Liver (tissue), 8 donors: ENCODE measurements at regions not wholly inside any gene's neighbourhood (a gene's known extent, or its start where the extent isn't known, plus 50 kb on each side); places are given as distances from the start of the nearest gene placed in this dataset.

ENCODE experiments used
- DNase-seq: peaks from one replicate; pipeline ENCODE4 v3.0.0-alpha.2; 2017; ENCODE audit warnings: low spot score
- H3K27ac ChIP-seq, 2 donors: one replicate each; pipeline ENCODE4 v1.7.0; 2013; ENCODE audit warnings: inconsistent platforms in 2 of 2, low read length in 2 of 2, control low read depth in 1 of 2, low read depth in 1 of 2, mild to moderate bottlenecking in 1 of 2
- H3K27me3 ChIP-seq, 4 donors: one replicate each; pipeline versions ENCODE4 v1.6.1 to v1.7.0; 2013; ENCODE audit warnings: low read length in 3 of 4, inconsistent platforms in 1 of 4, mild to moderate bottlenecking in 1 of 4, moderate library complexity in 1 of 4; ENCODE audit not compliant: control insufficient read depth in 4 of 4, insufficient read depth in 4 of 4
- H3K36me3 ChIP-seq, 4 donors: one replicate each; pipeline versions ENCODE4 v1.6.1 to v1.7.0; 2013; ENCODE audit warnings: low read length in 3 of 4, mild to moderate bottlenecking in 3 of 4, low read depth in 1 of 4, moderate library complexity in 1 of 4; ENCODE audit not compliant: control insufficient read depth in 4 of 4, insufficient read depth in 3 of 4
- H3K4me1 ChIP-seq, 4 donors: one replicate each; pipeline versions ENCODE4 v1.6.1 to v1.7.0; 2013; ENCODE audit warnings: low read length in 3 of 4, mild to moderate bottlenecking in 3 of 4, moderate library complexity in 1 of 4; ENCODE audit not compliant: control insufficient read depth in 4 of 4, insufficient read depth in 4 of 4
- H3K4me3 ChIP-seq, 3 donors: one replicate each; pipeline versions ENCODE4 v1.6.1 to v1.7.0; 2013; ENCODE audit warnings: low read length in 3 of 3, control low read depth in 1 of 3, low read depth in 1 of 3, mild to moderate bottlenecking in 1 of 3
- H3K9ac ChIP-seq, 2 donors: one replicate each; pipeline ENCODE4 v1.7.0; 2013; ENCODE audit warnings: low read length in 2 of 2, mild to moderate bottlenecking in 2 of 2, moderate library complexity in 2 of 2, control low read depth in 1 of 2, low read depth in 1 of 2
- H3K9me3 ChIP-seq, 4 donors: one replicate each; pipeline versions ENCODE4 v1.6.1 to v1.7.0; 2013; ENCODE audit warnings: low read length in 3 of 4; ENCODE audit not compliant: control insufficient read depth in 4 of 4
- EGR1 ChIP-seq, 2 donors: IDR thresholded peaks; 2 replicates each; pipeline ENCODE4 v1.6.1; 2016 to 2018; ENCODE audit warnings: antibody characterized with exemption in 2 of 2, low read depth in 2 of 2
- FOXA1 ChIP-seq: IDR thresholded peaks from 2 replicates; pipeline ENCODE4 v1.6.1; 2016; ENCODE audit warnings: antibody characterized with exemption
- FOXA2 ChIP-seq: IDR thresholded peaks from 2 replicates; pipeline ENCODE4 v1.6.1; 2016; ENCODE audit warnings: antibody characterized with exemption
- GABPA ChIP-seq, 2 donors: IDR thresholded peaks in 1 of 2; conservative IDR thresholded peaks in 1 of 2; 2 replicates each; pipeline ENCODE4 v1.6.1; 2016; ENCODE audit warnings: antibody characterized with exemption in 2 of 2, mild to moderate bottlenecking in 1 of 2, moderate library complexity in 1 of 2
- HNF4G ChIP-seq: IDR thresholded peaks from 2 replicates; pipeline ENCODE4 v1.6.1; 2016; ENCODE audit warnings: antibody characterized with exemption
- JUND ChIP-seq, 2 donors: IDR thresholded peaks; 2 replicates each; pipeline ENCODE4 v1.6.1; 2016; ENCODE audit warnings: antibody characterized with exemption in 2 of 2
- NR2F2 ChIP-seq: IDR thresholded peaks from 2 replicates; pipeline ENCODE4 v1.6.1; 2016; ENCODE audit warnings: antibody characterized with exemption
- RAD21 ChIP-seq, 2 donors: IDR thresholded peaks; 2 replicates each; pipeline ENCODE4 v1.6.1; 2016; ENCODE audit warnings: antibody characterized with exemption in 2 of 2, mild to moderate bottlenecking in 2 of 2
- REST ChIP-seq: IDR thresholded peaks from 2 replicates; pipeline ENCODE4 v1.6.1; 2016; ENCODE audit warnings: antibody characterized with exemption, mild to moderate bottlenecking
- SP1 ChIP-seq: IDR thresholded peaks from 2 replicates; pipeline ENCODE4 v1.6.1; 2018; ENCODE audit warnings: antibody characterized with exemption, mild to moderate bottlenecking
- YY1 ChIP-seq: IDR thresholded peaks from 2 replicates; pipeline ENCODE4 v1.6.1; 2016; ENCODE audit warnings: antibody characterized with exemption, mild to moderate bottlenecking
- ZBTB33 ChIP-seq: IDR thresholded peaks from 2 replicates; pipeline ENCODE4 v1.6.1; 2016; ENCODE audit warnings: antibody characterized with exemption
- WGBS: extraction: QIAGEN DNeasy Blood & Tissue Kit; methylation state at CpG from one replicate; pipeline ENCODE4 v1.1.7; 2013; 5-methylcytosine and 5-hydroxymethylcytosine counted together
- TF ChIP-seq, protein P1 (sequence below): fragments of 150-350 bp; IDR thresholded peaks from 2 replicates; pipeline ENCODE4 v1.5.1; 2017; ENCODE audit warnings: improper control_type of control experiment, low read depth, low read length; ENCODE audit not compliant: missing input control
- donor health status: healthy.
- donor health status: healthy.
- donor health status: healthy.
- donor health status: healthy.
- donor health status: healthy.

GRCh38 chr4:20386906-20387305 lies 135.2 kb downstream of the SLIT2 start:
- Histone ChIP-seq H3K27ac (no peak overlapping the region), H3K4me1 (no peaks in the 10 kb centered on the region), H3K4me3 (no peak overlapping the region), H3K9me3 (no peaks in the 10 kb centered on the region), H3K36me3 (no peaks in the 10 kb centered on the region), H3K27me3 (no peaks in the 10 kb centered on the region), H3K9ac (no peak overlapping the region)
- WGBS, result 81% methylated on average over 5 of the region's 5 CpGs
- TF ChIP-seq ZBTB33 (no peak), FOXA1 (no peak), NR2F2 (no peak), REST (no peak), SP1 (no peak), JUND (IDR thresholded peaks at IDR 0.05) (no peak), YY1 (no peak), RAD21 (IDR thresholded peaks at IDR 0.05) (no peak), FOXA2 (no peak), EGR1 (IDR thresholded peaks at IDR 0.05; ENCODE audit: low read depth in 2 of 2) (no peak)
- TF ChIP-seq, protein P1, sequence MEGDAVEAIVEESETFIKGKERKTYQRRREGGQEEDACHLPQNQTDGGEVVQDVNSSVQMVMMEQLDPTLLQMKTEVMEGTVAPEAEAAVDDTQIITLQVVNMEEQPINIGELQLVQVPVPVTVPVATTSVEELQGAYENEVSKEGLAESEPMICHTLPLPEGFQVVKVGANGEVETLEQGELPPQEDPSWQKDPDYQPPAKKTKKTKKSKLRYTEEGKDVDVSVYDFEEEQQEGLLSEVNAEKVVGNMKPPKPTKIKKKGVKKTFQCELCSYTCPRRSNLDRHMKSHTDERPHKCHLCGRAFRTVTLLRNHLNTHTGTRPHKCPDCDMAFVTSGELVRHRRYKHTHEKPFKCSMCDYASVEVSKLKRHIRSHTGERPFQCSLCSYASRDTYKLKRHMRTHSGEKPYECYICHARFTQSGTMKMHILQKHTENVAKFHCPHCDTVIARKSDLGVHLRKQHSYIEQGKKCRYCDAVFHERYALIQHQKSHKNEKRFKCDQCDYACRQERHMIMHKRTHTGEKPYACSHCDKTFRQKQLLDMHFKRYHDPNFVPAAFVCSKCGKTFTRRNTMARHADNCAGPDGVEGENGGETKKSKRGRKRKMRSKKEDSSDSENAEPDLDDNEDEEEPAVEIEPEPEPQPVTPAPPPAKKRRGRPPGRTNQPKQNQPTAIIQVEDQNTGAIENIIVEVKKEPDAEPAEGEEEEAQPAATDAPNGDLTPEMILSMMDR, result no peak
- DNase-seq, result no peak

- H3K4me3 ChIP-seq, result no peak overlapping the region
- 38% methylated on average over 1 of the region's 1 CpG for WGBS
- DNase-seq, result no peak
- no peaks in the 10 kb centered on the region for H3K4me1 ChIP-seq
- no peak overlapping the region for H3K9ac ChIP-seq
- H3K9me3 ChIP-seq, result no peaks in the 10 kb centered on the region
- no peak for TF ChIP-seq GABPA (IDR thresholded peaks at IDR 0.05 in 1 of 2, conservative IDR thresholded peaks at IDR 0.05 in 1 of 2)
- TF ChIP-seq HNF4G, result no peak
- TF ChIP-seq FOXA2, result no peak
- no peak for TF ChIP-seq NR2F2
- no peaks in the 10 kb centered on the region for H3K36me3 ChIP-seq
- H3K27ac ChIP-seq, result no peak overlapping the region
- peaks cover 0 to 12% (median 0%) of the 10 kb centered on the region in 4 donors for H3K27me3 ChIP-seq
Measured at GRCh38 chr4:20391198-20391597, 139.5 kb downstream of the SLIT2 start.
